Fibroblast of pulmonary artery (primary cell): ENCODE measurements at regions not wholly inside any gene's neighbourhood (a gene's known extent, or its start where the extent isn't known, plus 50 kb on each side); places are given as distances from the start of the nearest gene placed in this dataset.

ENCODE experiments used
- DNase-seq: peaks from one replicate; pipeline ENCODE4 v3.0.0-alpha.2; 2010; ENCODE audit warnings: low read depth
- H3K4me3 ChIP-seq: replicated peaks from 2 replicates; pipeline ENCODE4 v1.5.1; 2011; ENCODE audit warnings: low read depth, mild to moderate bottlenecking, control low read depth, low read length, moderate library complexity
- CTCF ChIP-seq: IDR thresholded peaks from 2 replicates; pipeline ENCODE4 v1.5.1; 2011; ENCODE audit warnings: mild to moderate bottlenecking, control low read depth, low read length, inconsistent platforms; ENCODE audit errors: missing control alignments

DNA sequence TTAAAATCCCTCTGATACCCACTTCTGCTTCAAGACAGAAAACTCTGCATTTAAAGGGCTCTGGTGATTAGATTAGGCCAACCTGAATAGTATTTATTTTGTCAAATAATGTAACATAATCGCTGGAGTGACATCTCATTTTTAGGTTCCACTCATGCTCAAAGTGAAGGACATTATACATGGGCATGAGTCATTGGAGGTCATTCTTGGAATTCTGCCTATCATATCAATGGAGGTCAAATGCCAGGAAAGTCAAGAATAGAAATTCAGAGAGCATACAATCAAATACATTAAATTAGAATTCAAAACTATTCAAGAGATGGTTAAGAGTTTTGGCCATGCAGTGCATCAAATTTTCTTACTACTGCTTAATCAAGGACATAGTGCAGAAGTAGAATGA lies 50.8 kb upstream of the PRSS1 start:
- no peak for DNase-seq
- no peak overlapping the region for H3K4me3 ChIP-seq
- no peak for TF ChIP-seq CTCF

DNA sequence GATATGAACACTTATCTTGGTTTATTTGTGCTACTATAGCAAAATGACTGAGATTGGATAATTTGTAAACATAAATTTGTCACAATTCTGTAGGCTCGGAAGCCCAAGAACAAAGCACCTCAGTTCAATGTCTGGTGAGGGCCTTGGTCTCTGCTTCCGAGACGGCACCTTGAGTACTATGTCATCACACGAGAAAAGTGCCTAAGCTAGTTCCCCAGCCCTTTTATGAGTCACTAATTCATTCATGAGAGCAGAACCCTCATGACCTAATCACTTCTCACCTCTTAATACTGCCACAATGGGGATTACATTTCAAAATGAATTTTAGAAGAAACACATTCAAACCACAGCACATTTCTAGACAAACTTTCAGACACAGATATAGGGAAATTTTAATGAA lies 52.0 kb upstream of the PRSS1 start:
- TF ChIP-seq CTCF = no peak
- no peak overlapping the region for H3K4me3 ChIP-seq
- no peak for DNase-seq

DNA sequence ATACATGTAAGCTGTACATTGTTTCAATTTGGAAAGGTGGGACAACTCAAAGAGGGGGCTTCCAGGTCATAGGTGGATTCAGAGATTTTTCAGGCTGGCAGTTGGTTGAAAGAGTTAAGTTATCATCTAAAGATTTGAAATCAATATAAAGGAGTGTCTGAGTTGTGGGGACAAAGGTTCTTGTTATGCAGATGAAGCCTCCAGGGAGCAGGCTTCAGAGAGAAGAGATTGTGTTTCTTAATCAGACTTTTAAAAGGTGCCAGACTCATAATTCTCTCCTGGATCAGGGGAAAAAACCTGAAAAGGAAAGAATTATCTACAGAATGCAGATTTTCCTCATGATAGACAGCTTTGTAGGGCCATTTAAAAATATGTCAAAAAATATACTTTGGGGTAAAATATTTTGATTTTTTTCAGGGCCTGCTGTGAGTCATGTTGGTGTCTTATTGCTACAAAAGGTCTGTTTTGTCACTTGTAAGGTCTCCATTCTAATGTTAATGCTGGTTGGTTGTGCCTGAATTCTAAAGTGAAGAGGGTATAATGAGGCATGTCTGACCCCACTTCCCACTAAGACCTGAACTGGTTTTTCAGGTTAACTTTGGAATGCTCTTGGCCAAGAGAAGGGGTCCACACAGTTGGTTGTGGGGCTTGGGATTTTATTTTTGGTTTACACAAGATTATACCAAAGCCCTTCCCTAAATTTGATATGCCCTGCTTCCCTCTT lies 52.7 kb upstream of the PRSS1 start:
- no peak for TF ChIP-seq CTCF
- DNase-seq = no peak
- H3K4me3 ChIP-seq = no peak overlapping the region

DNA sequence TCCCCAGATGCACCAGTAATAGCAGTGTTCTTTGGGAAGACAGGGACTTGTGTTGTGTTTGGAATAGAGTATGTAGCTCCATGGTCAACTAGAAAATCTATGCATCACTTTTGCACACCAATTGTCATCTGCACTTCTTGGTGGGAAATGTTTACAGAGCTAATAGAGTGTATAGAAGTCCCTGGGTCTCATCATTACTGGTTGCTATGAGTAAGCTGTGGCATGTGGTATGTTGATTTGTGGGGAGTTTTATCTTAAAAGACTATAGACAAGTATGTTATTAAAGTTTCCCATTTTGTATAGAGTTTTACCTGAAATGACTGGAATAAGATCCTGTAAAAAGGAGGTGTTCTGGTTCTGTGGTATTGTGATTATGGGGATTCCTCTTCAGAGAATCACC lies 55.4 kb upstream of the PRSS1 start:
- TF ChIP-seq CTCF = no peak
- H3K4me3 ChIP-seq = no peak overlapping the region
- no peak for DNase-seq

- no peak for TF ChIP-seq CTCF
- no peak for DNase-seq
- no peak overlapping the region for H3K4me3 ChIP-seq
Measured at GRCh38 chr7:142690554-142691182, 58.6 kb upstream of the PRSS1 start.

DNA sequence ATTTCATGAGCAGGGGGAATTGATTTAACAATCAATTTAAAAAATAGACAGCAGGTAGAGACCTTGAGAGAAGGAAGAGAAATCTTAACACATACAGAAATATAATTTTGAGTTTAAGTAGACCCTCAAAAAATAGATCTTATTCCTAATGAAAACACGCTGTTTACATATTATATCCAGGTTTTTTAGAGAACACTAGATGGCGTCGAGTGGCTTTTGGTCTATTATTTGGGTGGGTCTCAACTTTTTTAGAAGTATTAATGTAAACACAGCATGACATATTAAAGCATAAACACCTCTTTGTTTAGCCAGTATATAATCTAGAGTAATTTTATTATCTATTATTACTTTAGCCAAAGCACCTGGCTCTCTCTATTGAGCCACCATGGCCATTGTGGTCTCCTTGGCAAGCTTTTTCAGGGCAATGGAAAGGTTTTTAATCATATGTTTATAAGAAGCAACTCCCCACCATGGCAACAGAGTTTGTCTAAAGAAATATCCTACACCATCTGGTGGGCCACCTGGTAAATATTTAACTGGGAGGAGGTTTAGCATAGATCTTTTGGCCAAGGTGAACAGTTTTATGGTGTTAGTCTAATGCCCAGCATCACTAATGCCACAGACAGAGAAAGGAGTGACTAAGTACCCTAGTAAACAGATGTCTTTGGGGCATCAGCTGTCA lies 59.7 kb upstream of the PRSS1 start:
- peak; percentile 20 for TF ChIP-seq CTCF
- DNase-seq = peak; percentile 8
- H3K4me3 ChIP-seq = no peak overlapping the region
